Naive thymus-derived CD4-positive, alpha-beta T cell (primary cell): ENCODE measurements at regions not wholly inside any gene's neighbourhood (a gene's known extent, or its start where the extent isn't known, plus 50 kb on each side); places are given as distances from the start of the nearest gene placed in this dataset.

Source experiments
- ATAC-seq: fragments of 150-1000 bp; cut with Tn5 transposase; 2 replicates; pipeline ENCODE4 v1.10.0; 2021; ENCODE audit warnings: mild to moderate bottlenecking, moderate library complexity
- CTCF ChIA-PET: fragments of 350-600 bp; sonication (Branson Sonifier 250); formaldehyde crosslinking; loops from one replicate; lab custom pipeline; 2021; ENCODE audit warnings: antibody characterized with exemption; lab: Charles Lee
- POLR2A ChIA-PET: fragments of 350-600 bp; sonication (Branson Sonifier 250); formaldehyde crosslinking; loops from one replicate; lab custom pipeline; 2021; ENCODE audit warnings: antibody characterized with exemption, inconsistent platforms; lab: Charles Lee
- DNase-seq, 9 donors: peaks; one replicate each; pipeline versions ENCODE4 v3.0.0 to v3.0.0-alpha.2; 2020 to 2022; ENCODE audit warnings: mixed read lengths in 1 of 9
- H3K27ac ChIP-seq: one replicate; pipeline ENCODE4 v1.7.0; 2013; ENCODE audit warnings: mild to moderate bottlenecking, low read depth, low read length, moderate library complexity
- H3K27me3 ChIP-seq, 2 donors: one replicate each; pipeline ENCODE4 v1.7.0; 2013; ENCODE audit warnings: low read length in 2 of 2, mild to moderate bottlenecking in 2 of 2, moderate library complexity in 2 of 2; ENCODE audit not compliant: control insufficient read depth in 2 of 2, insufficient read depth in 2 of 2
- H3K36me3 ChIP-seq, 3 experiments: 1 replicate in 2 of 3; 2 replicates in 1 of 3; pipeline ENCODE4 v1.7.0; 2013; ENCODE audit warnings: low read length in 3 of 3, mild to moderate bottlenecking in 3 of 3, moderate library complexity in 1 of 3; ENCODE audit not compliant: insufficient read depth in 3 of 3, control insufficient read depth in 2 of 3
- H3K4me1 ChIP-seq, 2 donors: one replicate each; pipeline ENCODE4 v1.7.0; 2013; ENCODE audit warnings: low read length in 2 of 2, mild to moderate bottlenecking in 2 of 2, moderate library complexity in 1 of 2; ENCODE audit not compliant: control insufficient read depth in 2 of 2, insufficient read depth in 2 of 2
- H3K4me3 ChIP-seq: 2 replicates; pipeline ENCODE4 v1.7.0; 2013; ENCODE audit warnings: mild to moderate bottlenecking, low read length
- H3K9me3 ChIP-seq, 3 experiments: 1 replicate in 2 of 3; 2 replicates in 1 of 3; pipeline ENCODE4 v1.7.0; 2013; ENCODE audit warnings: low read length in 3 of 3; ENCODE audit not compliant: control insufficient read depth in 2 of 3
- H3K27ac Mint-ChIP-seq, 9 donors: one replicate each; pipeline ENCODE4 v1.8.0; 2020 to 2022; ENCODE audit warnings: mixed read lengths in 9 of 9, mild to moderate bottlenecking in 8 of 9, moderate library complexity in 5 of 9, inconsistent platforms in 2 of 9
- H3K27me3 Mint-ChIP-seq, 5 donors: one replicate each; pipeline ENCODE4 v1.8.0; 2021 to 2022; ENCODE audit warnings: mixed read lengths in 5 of 5, mild to moderate bottlenecking in 1 of 5
- H3K36me3 Mint-ChIP-seq, 5 donors: one replicate each; pipeline ENCODE4 v1.8.0; 2020 to 2022; ENCODE audit warnings: mixed read lengths in 5 of 5, mild to moderate bottlenecking in 3 of 5, inconsistent platforms in 1 of 5
- H3K4me1 Mint-ChIP-seq, 7 donors: one replicate each; pipeline ENCODE4 v1.8.0; 2020 to 2022; ENCODE audit warnings: mixed read lengths in 7 of 7, mild to moderate bottlenecking in 3 of 7, inconsistent platforms in 1 of 7
- H3K4me3 Mint-ChIP-seq, 10 donors: one replicate each; pipeline ENCODE4 v1.8.0; 2020 to 2022; ENCODE audit warnings: mild to moderate bottlenecking in 10 of 10, mixed read lengths in 10 of 10, moderate library complexity in 6 of 10, inconsistent platforms in 2 of 10
- H3K9me3 Mint-ChIP-seq, 11 donors: one replicate each; pipeline ENCODE4 v1.8.0; 2020 to 2022; ENCODE audit warnings: mixed read lengths in 11 of 11, mild to moderate bottlenecking in 4 of 11, inconsistent platforms in 1 of 11, moderate library complexity in 1 of 11
- intact Hi-C, 2 donors: fragments of 100-400 bp; cut with micrococcal nuclease; formaldehyde crosslinking; loops; one replicate each; pipeline ENCODE4 v1.15.1; 2023

DNA sequence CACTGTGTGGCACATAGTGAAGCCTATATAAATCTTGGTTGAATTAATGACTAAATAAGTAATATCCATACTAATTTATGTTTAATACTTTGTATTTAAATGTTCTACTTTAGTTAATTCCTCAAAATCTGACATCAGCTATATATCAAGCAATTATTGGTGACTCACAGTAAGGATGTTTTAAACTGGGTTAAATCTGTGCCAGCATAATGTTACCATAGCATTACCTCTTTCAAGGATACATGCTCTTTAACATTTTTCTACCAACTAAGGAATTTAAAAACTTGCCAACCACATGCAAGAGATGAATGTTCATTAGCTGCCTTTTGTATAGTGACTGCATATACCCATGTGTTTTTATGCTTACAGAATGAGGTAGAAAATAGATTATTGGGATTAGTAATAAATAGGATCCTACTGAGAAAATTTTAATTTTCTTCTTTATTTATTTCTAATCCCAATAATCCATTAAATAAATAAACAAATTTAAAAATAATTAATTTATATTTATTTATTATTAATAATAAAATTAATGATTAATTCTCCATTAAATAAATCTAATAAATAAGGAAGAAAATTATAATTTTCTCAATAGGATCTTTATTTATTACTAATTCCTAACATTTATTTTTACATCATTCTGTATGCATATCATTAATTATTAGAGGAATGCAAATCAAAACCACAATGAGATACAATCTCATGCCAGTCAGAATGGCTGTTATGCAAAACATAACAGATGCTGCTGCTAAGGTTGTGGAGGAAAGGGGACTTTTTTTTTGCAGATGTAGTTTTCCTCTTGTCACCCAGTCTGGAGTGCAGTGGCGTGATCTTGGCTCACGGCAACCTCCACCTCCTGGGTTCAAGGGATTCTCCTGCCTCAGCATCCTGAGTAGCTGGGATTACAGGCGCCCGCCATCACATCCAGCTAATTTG is 410.7 kb upstream of the DSEL start:
- Mint-ChIP-seq H3K9me3 (peaks cover 0 to 4% (median 0%) of the 10 kb centered on the region in 11 donors), H3K27me3 (peaks cover 0 to 5% (median 0%) of the 10 kb centered on the region in 5 donors), H3K4me1 (no peaks in the 10 kb centered on the region), H3K36me3 (no peaks in the 10 kb centered on the region), H3K27ac (no peak overlapping the region), H3K4me3 (no peak overlapping the region)
- DNase-seq (no peak), ATAC-seq (no peak)
- no peaks in the 10 kb centered on the region for H3K27me3 ChIP-seq
- no peaks in the 10 kb centered on the region for H3K4me1 ChIP-seq
- H3K36me3 ChIP-seq = no peaks in the 10 kb centered on the region
- H3K9me3 ChIP-seq = no peaks in the 10 kb centered on the region
- no peak overlapping the region for H3K27ac ChIP-seq
- intact Hi-C loops = no loop called here
- ChIA-PET CTCF (no interaction called here), POLR2A (no interaction called here)
- H3K4me3 ChIP-seq = no peak overlapping the region

DNA sequence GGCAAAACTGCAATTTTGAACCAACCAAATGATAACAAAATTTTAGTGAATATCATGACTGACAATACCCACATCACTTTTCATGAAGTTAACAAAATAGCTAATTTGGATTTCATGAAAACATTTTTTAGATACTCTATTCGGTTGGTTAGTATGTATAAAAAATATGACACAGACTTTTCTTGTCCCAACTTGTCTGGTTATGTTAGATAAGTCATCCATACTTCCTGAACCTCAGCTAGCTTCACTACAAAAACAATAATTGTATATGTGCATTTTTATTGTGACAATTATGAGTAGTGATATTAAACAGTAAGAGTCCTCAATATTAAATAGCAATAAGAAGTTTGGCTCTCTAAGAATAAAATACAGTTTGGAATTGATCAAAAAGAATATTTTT is 408.1 kb upstream of the DSEL start:
- no peak overlapping the region for H3K27ac Mint-ChIP-seq
- no peaks in the 10 kb centered on the region for H3K36me3 Mint-ChIP-seq
- H3K4me3 Mint-ChIP-seq = no peak overlapping the region
- Histone ChIP-seq H3K4me1 (no peaks in the 10 kb centered on the region), H3K9me3 (no peaks in the 10 kb centered on the region), H3K27ac (no peak overlapping the region), H3K4me3 (no peak overlapping the region), H3K36me3 (no peaks in the 10 kb centered on the region), H3K27me3 (no peaks in the 10 kb centered on the region)
- DNase-seq (no peak), ATAC-seq (no peak)
- no peaks in the 10 kb centered on the region for H3K4me1 Mint-ChIP-seq
- H3K27me3 Mint-ChIP-seq = peaks cover 0 to 5% (median 0%) of the 10 kb centered on the region in 5 donors
- ChIA-PET POLR2A (no interaction called here), CTCF (no interaction called here)
- H3K9me3 Mint-ChIP-seq = peaks cover 0 to 20% (median 0%) of the 10 kb centered on the region in 11 donors
- intact Hi-C loops = no loop called here

DNA sequence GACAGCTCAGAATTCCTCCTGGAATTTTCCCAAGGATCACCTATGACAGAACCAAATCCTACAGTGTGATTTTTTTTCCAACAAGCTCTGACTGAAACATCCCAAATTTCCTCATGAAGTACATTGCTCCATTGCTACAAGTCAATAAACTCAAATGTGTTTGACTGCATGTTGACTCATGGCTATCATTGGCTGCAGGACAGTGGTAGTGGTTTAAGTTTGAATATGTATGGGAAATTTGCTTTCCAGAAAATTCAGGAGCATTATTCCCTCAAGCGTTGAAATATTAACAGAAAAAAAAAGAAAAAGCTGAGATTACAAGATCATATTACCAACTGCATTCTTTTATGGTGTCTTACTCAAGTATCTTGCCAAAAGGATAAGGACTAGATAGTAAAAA is 402.8 kb upstream of the DSEL start:
- no peak overlapping the region for H3K4me3 ChIP-seq
- no peak overlapping the region for H3K4me3 Mint-ChIP-seq
- intact Hi-C loops = no loop called here
- ATAC-seq = no peak
- no peaks in the 10 kb centered on the region for H3K9me3 ChIP-seq
- peaks cover 0 to 5% (median 0%) of the 10 kb centered on the region in 5 donors for H3K27me3 Mint-ChIP-seq
- CTCF ChIA-PET = no interaction called here
- POLR2A ChIA-PET = interaction anchor here (0.6 kb wide), 1 partner anchor 582 kb away, joined by 3 read pairs; no protein-coding TSS in a partner anchor
- peaks cover 0 to 20% (median 0%) of the 10 kb centered on the region in 11 donors for H3K9me3 Mint-ChIP-seq
- no peaks in the 10 kb centered on the region for H3K4me1 ChIP-seq
- H3K27ac Mint-ChIP-seq = no peak overlapping the region
- no peak for DNase-seq
- no peak overlapping the region for H3K27ac ChIP-seq
- no peaks in the 10 kb centered on the region for H3K36me3 Mint-ChIP-seq
- H3K27me3 ChIP-seq = no peaks in the 10 kb centered on the region
- no peaks in the 10 kb centered on the region for H3K36me3 ChIP-seq
- no peaks in the 10 kb centered on the region for H3K4me1 Mint-ChIP-seq

- H3K9me3 Mint-ChIP-seq = peaks cover 0 to 14% (median 0%) of the 10 kb centered on the region in 11 donors
- no peaks in the 10 kb centered on the region for H3K27me3 Mint-ChIP-seq
- ChIA-PET POLR2A (no interaction called here), CTCF (no interaction called here)
- no peak overlapping the region for H3K27ac ChIP-seq
- H3K27ac Mint-ChIP-seq = no peak overlapping the region
- ATAC-seq (no peak), DNase-seq (no peak)
- no peak overlapping the region for H3K4me3 ChIP-seq
- peaks cover 0 to 2% (median 0%) of the 10 kb centered on the region in 7 donors for H3K4me1 Mint-ChIP-seq
- no peaks in the 10 kb centered on the region for H3K9me3 ChIP-seq
- H3K36me3 Mint-ChIP-seq = no peaks in the 10 kb centered on the region
- H3K36me3 ChIP-seq = no peaks in the 10 kb centered on the region
- intact Hi-C loops = no loop called here
- H3K4me3 Mint-ChIP-seq = no peak overlapping the region
- H3K4me1 ChIP-seq = no peaks in the 10 kb centered on the region
- H3K27me3 ChIP-seq = no peaks in the 10 kb centered on the region
Measured at GRCh38 chr18:67916097-67916496, 399.6 kb upstream of the DSEL start.

DNA sequence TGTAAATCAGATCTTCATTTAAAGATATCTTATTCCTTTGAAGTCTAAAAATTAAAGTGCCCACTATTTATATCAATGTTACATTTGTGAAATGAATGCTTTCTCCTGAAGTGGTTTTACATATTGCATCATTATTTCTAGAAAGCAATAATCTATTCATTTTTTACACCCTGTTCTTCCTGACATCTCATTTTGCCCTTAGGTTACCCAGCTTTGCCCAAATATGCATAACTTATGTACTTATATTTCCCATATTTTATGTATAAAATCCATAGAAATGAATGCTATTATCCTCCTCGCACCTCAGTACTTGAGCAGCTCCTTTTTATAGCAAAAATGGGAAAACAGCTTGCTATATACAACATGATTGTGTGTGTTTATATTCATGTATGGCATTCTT is 396.5 kb upstream of the DSEL start:
- Histone ChIP-seq H3K4me1 (no peaks in the 10 kb centered on the region), H3K27ac (no peak overlapping the region), H3K36me3 (no peaks in the 10 kb centered on the region), H3K9me3 (no peaks in the 10 kb centered on the region), H3K4me3 (no peak overlapping the region), H3K27me3 (no peaks in the 10 kb centered on the region)
- DNase-seq = no peak
- ATAC-seq = no peak
- H3K27me3 Mint-ChIP-seq = no peaks in the 10 kb centered on the region
- ChIA-PET CTCF (interaction anchor here (0.7 kb wide), 1 partner anchor 1433 kb away, joined by 3 read pairs; no protein-coding TSS in a partner anchor), POLR2A (no interaction called here)
- H3K9me3 Mint-ChIP-seq = no peaks in the 10 kb centered on the region
- H3K27ac Mint-ChIP-seq = no peak overlapping the region
- H3K4me1 Mint-ChIP-seq = peaks cover 0 to 2% (median 0%) of the 10 kb centered on the region in 7 donors
- no peaks in the 10 kb centered on the region for H3K36me3 Mint-ChIP-seq
- H3K4me3 Mint-ChIP-seq = no peak overlapping the region
- intact Hi-C loops = no loop called here

- Histone ChIP-seq H3K4me3 (no peak overlapping the region), H3K9me3 (no peaks in the 10 kb centered on the region), H3K4me1 (no peaks in the 10 kb centered on the region), H3K36me3 (no peaks in the 10 kb centered on the region), H3K27me3 (no peaks in the 10 kb centered on the region), H3K27ac (no peak overlapping the region)
- no peaks in the 10 kb centered on the region for H3K36me3 Mint-ChIP-seq
- H3K27me3 Mint-ChIP-seq = no peaks in the 10 kb centered on the region
- ChIA-PET POLR2A (no interaction called here), CTCF (no interaction called here)
- no peaks in the 10 kb centered on the region for H3K4me1 Mint-ChIP-seq
- H3K27ac Mint-ChIP-seq = no peak overlapping the region
- DNase-seq (no peak), ATAC-seq (no peak)
- peaks cover 0 to 2% (median 0%) of the 10 kb centered on the region in 11 donors for H3K9me3 Mint-ChIP-seq
- H3K4me3 Mint-ChIP-seq = no peak overlapping the region
- intact Hi-C loops = no loop called here
Measured at GRCh38 chr18:67901573-67901972, 385.1 kb upstream of the DSEL start.

GRCh38 chr18:67896451-67896850 is 379.9 kb upstream of the DSEL start:
- ChIA-PET CTCF (no interaction called here), POLR2A (no interaction called here)
- Mint-ChIP-seq H3K27ac (no peak overlapping the region), H3K36me3 (no peaks in the 10 kb centered on the region), H3K4me3 (no peak overlapping the region), H3K27me3 (peaks cover 0 to 5% (median 0%) of the 10 kb centered on the region in 5 donors), H3K4me1 (no peaks in the 10 kb centered on the region), H3K9me3 (peaks cover 0 to 2% (median 0%) of the 10 kb centered on the region in 11 donors)
- intact Hi-C loops = no loop called here
- H3K4me1 ChIP-seq = no peaks in the 10 kb centered on the region
- ATAC-seq (no peak), DNase-seq (no peak)
- H3K9me3 ChIP-seq = no peaks in the 10 kb centered on the region
- no peak overlapping the region for H3K27ac ChIP-seq
- H3K27me3 ChIP-seq = no peaks in the 10 kb centered on the region
- H3K36me3 ChIP-seq = no peaks in the 10 kb centered on the region
- no peak overlapping the region for H3K4me3 ChIP-seq
